Gastroesophageal sphincter (tissue), 4 donors: ENCODE measurements at regions not wholly inside any gene's neighbourhood (a gene's known extent, or its start where the extent isn't known, plus 50 kb on each side); places are given as distances from the start of the nearest gene placed in this dataset.

Experiments used
- ATAC-seq: fragments of 150-250 bp; one replicate; pipeline ENCODE4 v1.9.1; 2016; ENCODE audit warnings: mild to moderate bottlenecking, moderate library complexity
- H3K27ac ChIP-seq, 4 donors: fragments of 200-600 bp; sonication (generic) in 3 of 4; 1 replicate in 3 of 4; 2 replicates in 1 of 4; pipeline ENCODE4 v1.5.1; 2016 to 2019
- H3K27me3 ChIP-seq: fragments of 200-600 bp; sonication (generic); one replicate; pipeline ENCODE4 v1.5.1; 2019
- H3K36me3 ChIP-seq, 2 donors: fragments of 200-600 bp; sonication (generic); one replicate each; pipeline ENCODE4 v1.5.1; 2019; ENCODE audit warnings: control low read depth in 1 of 2
- H3K4me1 ChIP-seq, 3 donors: fragments of 200-600 bp; sonication (generic); 1 replicate in 2 of 3; 2 replicates in 1 of 3; pipeline ENCODE4 v1.5.1; 2016 to 2019; ENCODE audit warnings: control low read depth in 2 of 3
- H3K4me3 ChIP-seq, 2 donors: fragments of 200-600 bp; sonication (generic); one replicate each; pipeline ENCODE4 v1.5.1; 2019; ENCODE audit warnings: mild to moderate bottlenecking in 1 of 2, moderate library complexity in 1 of 2
- H3K9me3 ChIP-seq, 3 donors: fragments of 200-600 bp; sonication (generic); one replicate each; pipeline ENCODE4 v1.5.1; 2017 to 2019; ENCODE audit warnings: control low read depth in 2 of 3
- CTCF ChIP-seq, 4 experiments: fragments of 200-600 bp in 2 of 4; fragments of 450-650 bp in 2 of 4; sonication (generic) in 1 of 4; IDR thresholded peaks; one replicate each; pipeline ENCODE4 v1.5.1; 2017 to 2019; ENCODE audit warnings: antibody characterized with exemption in 4 of 4, mild to moderate bottlenecking in 2 of 4, moderate library complexity in 2 of 4
- EP300 ChIP-seq: sonication (generic); formaldehyde crosslinking; IDR thresholded peaks from one replicate; pipeline ENCODE4 v1.6.1; 2017; ENCODE audit warnings: antibody characterized with exemption, mild to moderate bottlenecking
- POLR2A ChIP-seq, 2 donors: fragments of 450-650 bp; IDR thresholded peaks; one replicate each; pipeline ENCODE4 v1.6.1; 2017; ENCODE audit warnings: antibody characterized with exemption in 2 of 2, mild to moderate bottlenecking in 2 of 2, moderate library complexity in 1 of 2
- POLR2AphosphoS5 ChIP-seq: sonication (generic); formaldehyde crosslinking; IDR thresholded peaks from one replicate; pipeline ENCODE4 v1.6.1; 2017; ENCODE audit warnings: antibody characterized with exemption
- WGBS, 2 donors: methylation state at CpG; one replicate each; pipeline ENCODE4 v1.1.5; 2018; ENCODE audit warnings: low coverage in 1 of 2; 5-methylcytosine and 5-hydroxymethylcytosine counted together

GRCh38 chr10:95122736-95123135, 53.4 kb upstream of the CYP2C8 start:
- no peak for TF ChIP-seq POLR2A (IDR thresholded peaks at IDR 0.05)
- no peak for TF ChIP-seq POLR2AphosphoS5
- TF ChIP-seq CTCF (IDR thresholded peaks at IDR 0.05), result no peak
- no peak for TF ChIP-seq EP300
- no peak overlapping the region for H3K27ac ChIP-seq
- H3K4me1 ChIP-seq, result no peaks in the 10 kb centered on the region
- no peaks in the 10 kb centered on the region for H3K27me3 ChIP-seq
- H3K36me3 ChIP-seq, result no peaks in the 10 kb centered on the region
- ATAC-seq, result no peak
- H3K4me3 ChIP-seq, result no peak overlapping the region
- WGBS, 2 donors, result 79 to 91% methylated on average over 1 of the region's 1 CpG
- H3K9me3 ChIP-seq, result peaks cover 0 to 44% (median 0%) of the 10 kb centered on the region in 3 donors

- TF ChIP-seq CTCF (IDR thresholded peaks at IDR 0.05) (no peak), POLR2AphosphoS5 (no peak), EP300 (no peak), POLR2A (IDR thresholded peaks at IDR 0.05) (no peak)
These were observed 52.6 kb upstream of the CYP2C8 start for GRCh38 chr10:95121904-95122303.

More at GRCh38 chr10:95121904-95122303, 52.6 kb upstream of the CYP2C8 start:
- H3K27ac ChIP-seq, result no peak overlapping the region
- H3K9me3 ChIP-seq, result peaks cover 0 to 49% (median 0%) of the 10 kb centered on the region in 3 donors
- H3K4me1 ChIP-seq, result no peaks in the 10 kb centered on the region
- 29 to 39% methylated on average over 1 to 2 of the region's 2 CpGs for WGBS, 2 donors
- H3K4me3 ChIP-seq, result no peak overlapping the region
- H3K36me3 ChIP-seq, result no peaks in the 10 kb centered on the region
- no peak for ATAC-seq
- no peaks in the 10 kb centered on the region for H3K27me3 ChIP-seq
